Adrenal gland (tissue), 5 donors: ENCODE measurements at regions not wholly inside any gene's neighbourhood (a gene's known extent, or its start where the extent isn't known, plus 50 kb on each side); places are given as distances from the start of the nearest gene placed in this dataset.

Source experiments
- POLR2A ChIP-seq, 2 donors: fragments of 450-650 bp; IDR thresholded peaks; one replicate each; pipeline ENCODE4 v1.6.1; 2017; ENCODE audit warnings: antibody characterized with exemption in 2 of 2, mild to moderate bottlenecking in 2 of 2, moderate library complexity in 1 of 2
- TF ChIP-seq, protein P1 (sequence below), 6 experiments: fragments of 450-650 bp in 4 of 6; fragments of 200-600 bp in 2 of 6; sonication (generic) in 1 of 6; IDR thresholded peaks; 1 replicate in 5 of 6; 2 replicates in 1 of 6; pipeline versions ENCODE4 v1.5.1 to v1.8.0; 2016 to 2021; ENCODE audit warnings: antibody characterized with exemption in 6 of 6, mild to moderate bottlenecking in 2 of 6, moderate library complexity in 1 of 6
- donor health status: DM: no; HTN: no; CAD: no.

DNA sequence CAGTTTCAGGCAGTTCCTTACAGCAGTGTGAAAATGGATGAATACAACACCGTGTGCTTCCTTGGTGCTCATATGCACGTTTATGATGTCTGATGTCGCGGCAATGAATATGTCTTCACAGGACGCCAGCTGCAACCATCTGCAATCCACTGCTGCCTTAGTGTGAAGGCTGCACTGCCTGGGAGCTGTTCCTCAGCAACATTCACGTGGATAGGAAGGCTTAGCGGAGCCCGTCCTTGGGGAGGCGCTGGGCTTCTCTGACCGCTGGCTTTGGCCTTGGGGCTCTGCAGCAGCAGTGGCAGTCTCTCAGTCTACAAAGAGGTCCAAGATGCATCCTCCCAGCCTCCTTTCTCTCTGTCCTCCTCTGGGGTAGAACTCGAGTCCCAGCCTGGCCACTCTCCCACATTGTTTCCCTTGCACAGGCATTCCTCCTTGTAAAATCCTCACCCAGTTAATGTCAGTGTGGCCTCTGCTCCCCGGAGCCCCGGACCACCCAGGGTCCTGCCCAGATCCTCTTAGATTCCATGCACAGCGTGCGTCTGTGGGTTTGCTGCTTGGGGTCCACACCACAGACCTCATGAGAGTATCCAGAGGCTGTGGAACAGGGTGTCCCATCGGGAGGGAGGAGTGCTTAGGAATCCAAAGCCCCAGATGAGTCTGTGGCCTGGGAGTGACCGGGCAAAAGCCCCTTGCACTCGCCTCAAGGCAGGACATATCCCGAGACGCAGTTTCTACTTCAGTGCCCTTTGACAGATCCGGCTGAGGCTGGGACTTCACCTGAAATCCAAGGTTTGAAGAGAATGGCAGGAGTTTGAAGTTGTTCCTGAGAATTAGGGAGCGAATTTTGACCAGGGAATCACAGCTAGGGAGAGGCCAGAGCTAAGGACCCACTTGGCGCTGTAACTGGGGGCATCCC lies 181.3 kb downstream of the THBS2 start:
- no peak for TF ChIP-seq POLR2A (IDR thresholded peaks at IDR 0.05)
- TF ChIP-seq, protein P1, sequence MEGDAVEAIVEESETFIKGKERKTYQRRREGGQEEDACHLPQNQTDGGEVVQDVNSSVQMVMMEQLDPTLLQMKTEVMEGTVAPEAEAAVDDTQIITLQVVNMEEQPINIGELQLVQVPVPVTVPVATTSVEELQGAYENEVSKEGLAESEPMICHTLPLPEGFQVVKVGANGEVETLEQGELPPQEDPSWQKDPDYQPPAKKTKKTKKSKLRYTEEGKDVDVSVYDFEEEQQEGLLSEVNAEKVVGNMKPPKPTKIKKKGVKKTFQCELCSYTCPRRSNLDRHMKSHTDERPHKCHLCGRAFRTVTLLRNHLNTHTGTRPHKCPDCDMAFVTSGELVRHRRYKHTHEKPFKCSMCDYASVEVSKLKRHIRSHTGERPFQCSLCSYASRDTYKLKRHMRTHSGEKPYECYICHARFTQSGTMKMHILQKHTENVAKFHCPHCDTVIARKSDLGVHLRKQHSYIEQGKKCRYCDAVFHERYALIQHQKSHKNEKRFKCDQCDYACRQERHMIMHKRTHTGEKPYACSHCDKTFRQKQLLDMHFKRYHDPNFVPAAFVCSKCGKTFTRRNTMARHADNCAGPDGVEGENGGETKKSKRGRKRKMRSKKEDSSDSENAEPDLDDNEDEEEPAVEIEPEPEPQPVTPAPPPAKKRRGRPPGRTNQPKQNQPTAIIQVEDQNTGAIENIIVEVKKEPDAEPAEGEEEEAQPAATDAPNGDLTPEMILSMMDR (IDR thresholded peaks at IDR 0.05): no peak
